GM10266 (cell line): ENCODE measurements at regions not wholly inside any gene's neighbourhood (a gene's known extent, or its start where the extent isn't known, plus 50 kb on each side); places are given as distances from the start of the nearest gene placed in this dataset.

Experiments
- DNase-seq: peaks from one replicate; pipeline ENCODE4 v3.0.0; 2012; ENCODE audit errors: extremely low spot score
- TF ChIP-seq, protein P1 (sequence below): IDR thresholded peaks from 2 replicates; pipeline ENCODE4 v1.5.1; 2012; ENCODE audit warnings: mild to moderate bottlenecking, low read depth; ENCODE audit not compliant: control insufficient read depth, insufficient read depth; ENCODE audit errors: missing control alignments

DNA sequence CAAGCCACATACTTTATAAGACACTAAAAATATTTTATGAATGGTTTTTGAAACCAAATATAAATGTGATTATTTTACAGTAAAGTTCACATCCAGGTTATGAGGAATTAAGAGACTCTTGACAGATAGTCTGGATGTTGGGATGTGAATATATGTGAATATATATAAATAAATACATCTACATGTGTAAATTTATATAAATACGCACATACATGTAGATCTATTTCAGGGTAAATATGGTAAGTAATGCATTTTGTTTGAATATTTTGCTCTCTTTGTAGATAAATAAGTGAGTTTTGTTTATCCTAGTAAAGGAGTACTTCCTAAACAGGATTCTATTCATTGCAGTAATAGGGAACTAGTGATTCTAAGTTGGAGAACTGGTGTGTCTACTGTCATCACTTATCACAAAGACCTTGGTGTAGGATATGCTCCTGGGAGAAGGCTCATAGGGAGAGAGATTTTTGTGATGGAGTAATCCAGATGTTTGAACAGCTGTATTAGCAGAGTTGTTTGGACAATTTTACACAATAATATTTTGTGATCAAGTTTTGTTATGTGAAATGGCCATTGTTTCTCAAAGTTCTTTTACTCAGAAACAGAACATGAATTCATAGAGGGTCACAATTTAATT, 60.2 kb upstream of the NT5C1B start:
- TF ChIP-seq, protein P1, sequence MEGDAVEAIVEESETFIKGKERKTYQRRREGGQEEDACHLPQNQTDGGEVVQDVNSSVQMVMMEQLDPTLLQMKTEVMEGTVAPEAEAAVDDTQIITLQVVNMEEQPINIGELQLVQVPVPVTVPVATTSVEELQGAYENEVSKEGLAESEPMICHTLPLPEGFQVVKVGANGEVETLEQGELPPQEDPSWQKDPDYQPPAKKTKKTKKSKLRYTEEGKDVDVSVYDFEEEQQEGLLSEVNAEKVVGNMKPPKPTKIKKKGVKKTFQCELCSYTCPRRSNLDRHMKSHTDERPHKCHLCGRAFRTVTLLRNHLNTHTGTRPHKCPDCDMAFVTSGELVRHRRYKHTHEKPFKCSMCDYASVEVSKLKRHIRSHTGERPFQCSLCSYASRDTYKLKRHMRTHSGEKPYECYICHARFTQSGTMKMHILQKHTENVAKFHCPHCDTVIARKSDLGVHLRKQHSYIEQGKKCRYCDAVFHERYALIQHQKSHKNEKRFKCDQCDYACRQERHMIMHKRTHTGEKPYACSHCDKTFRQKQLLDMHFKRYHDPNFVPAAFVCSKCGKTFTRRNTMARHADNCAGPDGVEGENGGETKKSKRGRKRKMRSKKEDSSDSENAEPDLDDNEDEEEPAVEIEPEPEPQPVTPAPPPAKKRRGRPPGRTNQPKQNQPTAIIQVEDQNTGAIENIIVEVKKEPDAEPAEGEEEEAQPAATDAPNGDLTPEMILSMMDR, result no peak
- no peak for DNase-seq

DNA sequence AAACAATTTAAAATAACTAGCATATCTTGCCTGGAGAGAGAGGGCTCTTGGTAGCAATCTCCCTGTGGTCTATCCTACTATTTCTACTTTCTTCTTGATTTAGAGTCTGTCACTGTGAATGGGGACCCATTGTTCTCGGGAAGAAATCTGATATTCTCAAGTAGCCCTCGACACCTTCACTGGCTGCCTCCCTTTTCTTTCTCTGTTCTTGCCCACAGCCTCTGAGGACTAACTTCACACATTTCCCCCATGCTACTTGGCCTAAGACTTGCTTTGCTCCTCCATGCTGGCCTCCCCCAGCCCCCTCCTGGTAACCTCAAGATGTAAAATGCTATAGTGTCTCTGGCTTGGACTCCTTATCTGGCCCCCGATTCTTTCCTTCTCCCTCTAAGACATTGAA, 58.8 kb upstream of the NT5C1B start:
- DNase-seq, result no peak

DNA sequence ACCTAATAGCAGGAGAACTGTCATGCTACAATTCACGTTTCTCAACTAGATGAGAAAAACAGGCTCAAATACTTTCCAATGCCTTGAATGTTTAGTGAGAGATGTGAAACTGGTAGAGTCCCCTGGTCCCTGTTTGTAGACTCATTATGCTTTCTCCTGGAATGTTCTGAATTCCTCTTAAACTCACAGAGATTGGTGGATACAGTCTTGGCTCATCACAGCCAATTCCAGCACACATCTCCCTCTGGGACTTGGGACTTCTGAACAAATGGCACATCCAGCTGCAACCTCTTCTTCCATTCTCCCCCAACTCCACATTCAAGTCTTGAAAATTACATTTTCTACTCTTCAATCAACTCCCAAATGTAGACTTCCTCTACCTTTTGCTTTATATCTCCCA, 58.4 kb upstream of the NT5C1B start:
- TF ChIP-seq, protein P1, result no peak
- no peak for DNase-seq

More for the DNA sequence above, 58.8 kb upstream of the NT5C1B start:
- TF ChIP-seq, protein P1, result no peak

DNA sequence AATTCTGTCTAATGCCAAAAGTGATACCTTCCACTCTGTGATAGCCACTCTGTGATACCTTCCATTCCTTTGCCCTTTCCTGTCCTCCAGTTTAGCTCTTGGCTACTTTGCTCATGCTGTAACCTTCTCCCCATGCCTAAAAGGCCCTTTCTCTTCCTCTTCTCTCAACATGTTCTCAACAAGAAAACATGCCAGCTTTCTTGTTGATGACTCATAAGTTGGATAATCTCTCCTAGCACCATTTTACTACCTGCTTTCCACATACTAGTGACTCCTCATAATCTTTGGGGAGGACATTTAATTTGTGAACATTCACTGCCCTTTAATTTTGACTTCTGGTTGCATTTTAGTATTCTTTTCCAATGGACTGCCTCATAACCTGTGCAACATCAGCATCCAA, 55.9 kb upstream of the NT5C1B start:
- no peak for DNase-seq
- TF ChIP-seq, protein P1, result no peak

DNA sequence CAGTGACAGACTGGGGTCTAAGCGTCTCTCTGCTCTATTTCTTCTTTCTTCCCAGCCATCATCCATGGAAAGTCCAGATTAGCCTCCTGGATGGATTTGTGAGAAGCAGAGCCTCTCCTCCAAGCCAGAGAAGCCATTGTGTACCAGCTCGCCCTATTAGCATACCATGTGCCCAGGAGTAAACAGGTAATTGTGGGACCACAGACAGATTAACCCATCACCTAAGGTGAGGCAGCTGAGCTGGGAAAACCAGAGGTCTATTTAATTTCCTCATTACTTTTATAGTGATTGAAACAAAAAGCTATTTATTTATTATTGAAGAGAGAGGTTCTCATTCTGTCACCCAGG, 54.7 kb upstream of the NT5C1B start:
- DNase-seq, result no peak
- TF ChIP-seq, protein P1, result no peak

DNA sequence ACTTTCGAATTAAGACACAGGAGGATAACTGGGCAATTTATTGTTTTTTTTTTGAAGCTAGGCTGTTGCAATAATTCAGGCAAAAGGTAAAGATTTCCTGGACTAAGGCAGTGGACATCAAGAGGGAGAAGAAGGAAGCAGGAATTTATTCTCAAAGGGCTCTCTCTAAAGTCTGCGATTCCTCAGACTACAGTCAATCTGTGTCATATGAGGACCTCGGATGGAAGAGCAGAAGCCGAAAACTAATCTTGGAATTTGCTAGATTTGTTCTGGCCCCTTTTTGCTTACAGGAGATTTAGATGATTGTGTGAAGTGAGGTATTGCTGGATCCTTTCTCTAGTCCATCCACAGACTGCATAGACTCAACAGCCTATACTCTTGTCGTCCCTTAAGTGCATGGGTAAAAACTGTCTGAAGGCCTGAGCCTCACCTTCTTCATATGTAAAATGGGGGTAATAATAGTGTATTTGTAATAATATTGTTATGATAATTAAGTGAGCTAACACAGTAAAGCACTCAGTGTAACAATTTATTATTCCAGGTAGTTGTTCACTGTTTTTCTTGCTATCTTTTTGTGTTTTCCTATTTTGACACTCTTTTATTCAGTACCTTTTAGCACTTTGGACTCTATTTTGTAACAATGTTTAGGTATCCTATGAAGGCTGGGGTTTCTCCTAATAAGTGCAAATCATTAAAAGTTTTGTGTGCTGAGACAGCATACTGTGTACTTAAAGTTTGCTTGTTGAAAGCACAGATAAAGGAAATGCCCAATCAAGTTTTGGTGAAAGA, 54.2 kb upstream of the NT5C1B start:
- no peak for DNase-seq
- TF ChIP-seq, protein P1, result no peak

DNA sequence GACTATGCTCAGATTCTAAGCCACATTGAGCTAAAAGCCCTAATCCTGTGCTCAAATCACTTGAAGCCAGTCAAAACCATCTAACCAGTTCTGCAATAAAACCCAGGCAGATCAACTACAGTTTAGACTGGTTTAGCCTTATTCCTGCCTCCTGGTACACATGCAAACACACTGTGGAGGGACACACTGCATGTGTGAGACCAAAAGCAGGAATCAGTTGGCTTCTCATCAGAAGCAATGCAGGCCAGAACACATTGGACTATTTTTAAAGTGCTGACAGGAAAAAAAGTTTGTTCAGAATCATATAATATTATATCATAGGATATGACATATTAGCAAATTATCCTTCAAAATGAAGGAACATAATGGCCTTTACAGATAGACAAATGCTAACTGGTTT, 52.5 kb upstream of the NT5C1B start:
- no peak for DNase-seq
- TF ChIP-seq, protein P1, result no peak
